HEK293 (cell line): ENCODE measurements at regions not wholly inside any gene's neighbourhood (a gene's known extent, or its start where the extent isn't known, plus 50 kb on each side); places are given as distances from the start of the nearest gene placed in this dataset.

Experiments used
- CTCF ChIA-PET: fragments of 350-600 bp; formaldehyde crosslinking; extraction: SDS; loops from one replicate; lab custom pipeline; 2021; ENCODE audit warnings: antibody characterized with exemption; lab: Yijun Ruan, JAX
- POLR2A ChIA-PET: fragments of 300-600 bp; formaldehyde crosslinking; extraction: SDS; loops from one replicate; lab custom pipeline; 2020; ENCODE audit warnings: antibody characterized with exemption, inconsistent platforms; lab: Yijun Ruan, JAX
- H3K27ac ChIP-seq: fragments of 200-500 bp; sonication (Bioruptor generic); 2 replicates; pipeline ENCODE4 v1.5.1; 2014; ENCODE audit warnings: low read depth, low read length, control low read depth, inconsistent platforms; ENCODE audit errors: extremely low read depth
- H3K36me3 ChIP-seq, 2 experiments: fragments of 200-500 bp in 1 of 2; sonication (Bioruptor generic) in 1 of 2; 1 replicate in 1 of 2; 2 replicates in 1 of 2; pipeline ENCODE4 v1.5.1; 2014 to 2017; ENCODE audit warnings: inconsistent platforms in 2 of 2, low read length in 2 of 2; ENCODE audit not compliant: control insufficient read depth in 2 of 2, insufficient read depth in 1 of 2
- H3K4me1 ChIP-seq: fragments of 200-500 bp; sonication (Bioruptor generic); 2 replicates; pipeline ENCODE4 v1.5.1; 2014; ENCODE audit warnings: mild to moderate bottlenecking, low read length, inconsistent platforms; ENCODE audit not compliant: control insufficient read depth, insufficient read depth
- H3K4me3 ChIP-seq: 2 replicates; pipeline ENCODE4 v1.5.1; 2011; ENCODE audit warnings: low read depth, mild to moderate bottlenecking, control low read depth, low read length, moderate library complexity
- H3K9me3 ChIP-seq: fragments of 200-500 bp; sonication (Bioruptor generic); 2 replicates; pipeline ENCODE4 v1.5.1; 2014; ENCODE audit warnings: low read depth, low read length, inconsistent platforms; ENCODE audit not compliant: control insufficient read depth, insufficient read depth
- GLIS1 ChIP-seq: fragments of 450-650 bp; formaldehyde crosslinking; IDR thresholded peaks from 2 replicates; pipeline ENCODE4 v1.5.1; 2016; ENCODE audit warnings: missing biosample characterization, missing genetic modification characterization
- ZBTB20 ChIP-seq: fragments of 450-650 bp; formaldehyde crosslinking; IDR thresholded peaks from 2 replicates; pipeline ENCODE4 v1.5.1; 2016; ENCODE audit warnings: missing biosample characterization, missing genetic modification characterization
- ZBTB48 ChIP-seq: fragments of 450-650 bp; formaldehyde crosslinking; IDR thresholded peaks from 2 replicates; pipeline ENCODE4 v1.5.1; 2016; ENCODE audit warnings: missing biosample characterization, missing genetic modification characterization
- ZNF157 ChIP-seq: fragments of 450-650 bp; formaldehyde crosslinking; IDR thresholded peaks from 2 replicates; pipeline ENCODE4 v1.5.1; 2016; ENCODE audit warnings: missing biosample characterization, missing genetic modification characterization
- ZNF184 ChIP-seq: fragments of 450-650 bp; IDR thresholded peaks from 2 replicates; pipeline ENCODE4 v1.5.1; 2018; ENCODE audit warnings: missing biosample characterization, mild to moderate bottlenecking, missing genetic modification characterization
- ZNF670 ChIP-seq: fragments of 450-650 bp; formaldehyde crosslinking; IDR thresholded peaks from 2 replicates; pipeline ENCODE4 v1.5.1; 2016; ENCODE audit warnings: missing biosample characterization, missing genetic modification characterization, low read depth
- TF ChIP-seq, protein P1 (sequence below): fragments of 450-650 bp; formaldehyde crosslinking; IDR thresholded peaks from 2 replicates; pipeline ENCODE4 v1.5.1; 2017; ENCODE audit warnings: missing biosample characterization, missing genetic modification characterization
- TF ChIP-seq, protein P2 (sequence below): fragments of 450-650 bp; formaldehyde crosslinking; IDR thresholded peaks from 2 replicates; pipeline ENCODE4 v1.5.1; 2017; ENCODE audit warnings: missing biosample characterization, mild to moderate bottlenecking, missing genetic modification characterization, moderate library complexity
- TF ChIP-seq, protein P3 (sequence below): fragments of 450-650 bp; formaldehyde crosslinking; IDR thresholded peaks from 2 replicates; pipeline ENCODE4 v1.5.1; 2016; ENCODE audit warnings: missing biosample characterization, missing genetic modification characterization, low read depth
- TF ChIP-seq, protein P4 (sequence below): fragments of 450-650 bp; formaldehyde crosslinking; IDR thresholded peaks from 2 replicates; pipeline ENCODE4 v1.5.1; 2016; ENCODE audit warnings: missing biosample characterization, missing genetic modification characterization

DNA sequence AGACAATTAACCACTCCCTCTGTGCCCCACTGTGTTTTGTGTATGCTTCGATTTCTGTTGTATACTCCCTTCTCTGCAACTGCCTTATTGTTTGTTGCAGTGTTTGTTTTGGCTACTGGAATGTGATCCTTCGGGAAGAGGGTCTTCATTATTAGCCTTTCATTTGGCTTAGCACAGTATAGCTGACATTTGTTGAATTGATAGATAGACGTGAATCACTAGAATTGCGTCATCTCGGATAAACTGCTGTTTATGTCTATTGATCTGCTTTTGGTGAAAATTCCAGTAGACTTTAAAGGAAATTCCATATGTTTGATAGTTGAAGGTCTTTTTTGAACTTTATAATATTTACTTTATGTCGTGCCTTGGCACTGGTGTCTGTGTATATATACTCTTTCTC, 189.9 kb upstream of the EYA4 start:
- POLR2A ChIA-PET, result no interaction called here
- TF ChIP-seq, protein P1, sequence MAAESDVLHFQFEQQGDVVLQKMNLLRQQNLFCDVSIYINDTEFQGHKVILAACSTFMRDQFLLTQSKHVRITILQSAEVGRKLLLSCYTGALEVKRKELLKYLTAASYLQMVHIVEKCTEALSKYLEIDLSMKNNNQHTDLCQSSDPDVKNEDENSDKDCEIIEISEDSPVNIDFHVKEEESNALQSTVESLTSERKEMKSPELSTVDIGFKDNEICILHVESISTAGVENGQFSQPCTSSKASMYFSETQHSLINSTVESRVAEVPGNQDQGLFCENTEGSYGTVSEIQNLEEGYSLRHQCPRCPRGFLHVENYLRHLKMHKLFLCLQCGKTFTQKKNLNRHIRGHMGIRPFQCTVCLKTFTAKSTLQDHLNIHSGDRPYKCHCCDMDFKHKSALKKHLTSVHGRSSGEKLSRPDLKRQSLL (tag by site-specific recombination), result no peak
- no peak for TF ChIP-seq ZNF670 (tag by site-specific recombination)
- no peaks in the 10 kb centered on the region for H3K9me3 ChIP-seq
- no peaks in the 10 kb centered on the region for H3K4me1 ChIP-seq
- H3K36me3 ChIP-seq, result no peaks in the 10 kb centered on the region
- CTCF ChIA-PET, result interaction anchor here (0.5 to 1.0 kb wide), 5 partner anchors 10 to 221 kb away, joined by 3 to 4 read pairs (median 3); no protein-coding TSS in a partner anchor
- H3K4me3 ChIP-seq, result no peak overlapping the region
- no peak overlapping the region for H3K27ac ChIP-seq

DNA sequence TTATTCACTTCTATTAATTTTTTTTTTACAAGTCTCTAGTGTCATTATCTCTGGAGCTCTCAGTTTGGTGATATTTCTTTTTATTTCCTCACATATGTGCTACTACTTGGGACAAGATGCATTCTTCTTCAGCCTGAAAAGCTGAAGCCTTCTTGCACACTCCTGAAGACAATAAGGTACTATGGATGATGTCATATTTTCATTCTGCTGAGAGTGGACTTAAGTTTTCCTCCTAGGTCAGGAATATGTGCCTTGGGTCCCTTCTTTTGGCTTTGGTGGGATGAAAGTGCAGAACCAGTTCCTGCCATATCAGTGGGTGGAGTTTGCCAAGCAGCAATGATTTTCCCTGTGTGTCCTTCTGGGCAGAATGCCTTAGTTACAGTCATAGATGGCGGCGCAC, 188.7 kb upstream of the EYA4 start:
- TF ChIP-seq ZNF184 (tag by site-specific recombination), result no peak
- TF ChIP-seq, protein P2, sequence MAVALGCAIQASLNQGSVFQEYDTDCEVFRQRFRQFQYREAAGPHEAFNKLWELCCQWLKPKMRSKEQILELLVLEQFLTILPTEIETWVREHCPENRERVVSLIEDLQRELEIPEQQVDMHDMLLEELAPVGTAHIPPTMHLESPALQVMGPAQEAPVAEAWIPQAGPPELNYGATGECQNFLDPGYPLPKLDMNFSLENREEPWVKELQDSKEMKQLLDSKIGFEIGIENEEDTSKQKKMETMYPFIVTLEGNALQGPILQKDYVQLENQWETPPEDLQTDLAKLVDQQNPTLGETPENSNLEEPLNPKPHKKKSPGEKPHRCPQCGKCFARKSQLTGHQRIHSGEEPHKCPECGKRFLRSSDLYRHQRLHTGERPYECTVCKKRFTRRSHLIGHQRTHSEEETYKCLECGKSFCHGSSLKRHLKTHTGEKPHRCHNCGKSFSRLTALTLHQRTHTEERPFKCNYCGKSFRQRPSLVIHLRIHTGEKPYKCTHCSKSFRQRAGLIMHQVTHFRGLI (tag by site-specific recombination), result no peak
- TF ChIP-seq ZNF157 (tag by site-specific recombination), result no peak
- TF ChIP-seq, protein P3, sequence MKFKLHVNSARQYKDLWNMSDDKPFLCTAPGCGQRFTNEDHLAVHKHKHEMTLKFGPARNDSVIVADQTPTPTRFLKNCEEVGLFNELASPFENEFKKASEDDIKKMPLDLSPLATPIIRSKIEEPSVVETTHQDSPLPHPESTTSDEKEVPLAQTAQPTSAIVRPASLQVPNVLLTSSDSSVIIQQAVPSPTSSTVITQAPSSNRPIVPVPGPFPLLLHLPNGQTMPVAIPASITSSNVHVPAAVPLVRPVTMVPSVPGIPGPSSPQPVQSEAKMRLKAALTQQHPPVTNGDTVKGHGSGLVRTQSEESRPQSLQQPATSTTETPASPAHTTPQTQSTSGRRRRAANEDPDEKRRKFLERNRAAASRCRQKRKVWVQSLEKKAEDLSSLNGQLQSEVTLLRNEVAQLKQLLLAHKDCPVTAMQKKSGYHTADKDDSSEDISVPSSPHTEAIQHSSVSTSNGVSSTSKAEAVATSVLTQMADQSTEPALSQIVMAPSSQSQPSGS (tag by site-specific recombination), result peak; percentile 70
- ChIA-PET CTCF (interaction anchor here (1.0 kb wide), 2 partner anchors 11 to 222 kb away, joined by 3 to 4 read pairs; no protein-coding TSS in a partner anchor), POLR2A (no interaction called here)
- Histone ChIP-seq H3K4me1 (no peaks in the 10 kb centered on the region), H3K4me3 (no peak overlapping the region), H3K36me3 (no peaks in the 10 kb centered on the region), H3K27ac (no peak overlapping the region), H3K9me3 (no peaks in the 10 kb centered on the region)

DNA sequence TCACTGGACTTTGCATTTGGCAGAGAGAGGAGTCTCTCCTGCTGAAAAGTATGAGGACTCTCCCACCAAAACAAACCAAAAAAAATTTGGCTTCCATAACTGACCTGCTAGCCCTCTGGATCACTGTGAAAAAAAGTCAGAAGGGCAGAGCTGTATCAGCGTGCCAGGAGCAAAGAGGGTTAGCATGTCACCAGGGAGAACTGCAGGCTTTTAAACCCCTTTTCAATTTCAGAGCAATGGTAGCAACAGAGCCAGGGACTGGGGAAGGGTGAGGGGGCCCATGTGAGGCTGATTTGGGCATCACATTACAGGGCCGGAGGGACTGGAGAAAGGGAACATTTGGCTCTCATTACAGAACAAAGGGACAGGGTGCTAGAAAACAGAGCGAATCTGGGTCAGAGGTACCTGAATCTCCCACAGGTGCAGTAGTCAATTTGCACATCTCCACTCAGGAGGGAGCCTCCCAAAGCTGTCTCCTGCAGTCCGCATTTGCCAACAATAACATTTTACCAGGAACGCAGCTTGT, 185.7 kb upstream of the EYA4 start:
- ChIA-PET POLR2A (no interaction called here), CTCF (no interaction called here)

More for the DNA sequence above, 185.7 kb upstream of the EYA4 start:
- no peak overlapping the region for H3K27ac ChIP-seq
- H3K9me3 ChIP-seq, result no peaks in the 10 kb centered on the region
- H3K4me3 ChIP-seq, result no peak overlapping the region
- no peak for TF ChIP-seq GLIS1 (tag by site-specific recombination)
- TF ChIP-seq ZBTB20 (tag by site-specific recombination), result 0 out of 2 replicates have a peak, but pooled peaks have one; percentile 33
- TF ChIP-seq, protein P4, sequence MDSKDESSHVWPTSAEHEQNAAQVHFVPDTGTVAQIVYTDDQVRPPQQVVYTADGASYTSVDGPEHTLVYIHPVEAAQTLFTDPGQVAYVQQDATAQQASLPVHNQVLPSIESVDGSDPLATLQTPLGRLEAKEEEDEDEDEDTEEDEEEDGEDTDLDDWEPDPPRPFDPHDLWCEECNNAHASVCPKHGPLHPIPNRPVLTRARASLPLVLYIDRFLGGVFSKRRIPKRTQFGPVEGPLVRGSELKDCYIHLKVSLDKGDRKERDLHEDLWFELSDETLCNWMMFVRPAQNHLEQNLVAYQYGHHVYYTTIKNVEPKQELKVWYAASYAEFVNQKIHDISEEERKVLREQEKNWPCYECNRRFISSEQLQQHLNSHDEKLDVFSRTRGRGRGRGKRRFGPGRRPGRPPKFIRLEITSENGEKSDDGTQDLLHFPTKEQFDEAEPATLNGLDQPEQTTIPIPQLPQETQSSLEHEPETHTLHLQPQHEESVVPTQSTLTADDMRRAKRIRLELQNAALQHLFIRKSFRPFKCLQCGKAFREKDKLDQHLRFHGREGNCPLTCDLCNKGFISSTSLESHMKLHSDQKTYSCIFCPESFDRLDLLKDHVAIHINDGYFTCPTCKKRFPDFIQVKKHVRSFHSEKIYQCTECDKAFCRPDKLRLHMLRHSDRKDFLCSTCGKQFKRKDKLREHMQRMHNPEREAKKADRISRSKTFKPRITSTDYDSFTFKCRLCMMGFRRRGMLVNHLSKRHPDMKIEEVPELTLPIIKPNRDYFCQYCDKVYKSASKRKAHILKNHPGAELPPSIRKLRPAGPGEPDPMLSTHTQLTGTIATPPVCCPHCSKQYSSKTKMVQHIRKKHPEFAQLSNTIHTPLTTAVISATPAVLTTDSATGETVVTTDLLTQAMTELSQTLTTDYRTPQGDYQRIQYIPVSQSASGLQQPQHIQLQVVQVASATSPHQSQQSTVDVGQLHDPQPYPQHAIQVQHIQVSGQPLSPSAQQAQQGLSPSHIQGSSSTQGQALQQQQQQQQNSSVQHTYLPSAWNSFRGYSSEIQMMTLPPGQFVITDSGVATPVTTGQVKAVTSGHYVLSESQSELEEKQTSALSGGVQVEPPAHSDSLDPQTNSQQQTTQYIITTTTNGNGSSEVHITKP, result peak; percentile 52
- TF ChIP-seq ZBTB48, result peak; percentile 38; the same call in 1 of the 2 replicates
- H3K4me1 ChIP-seq, result no peaks in the 10 kb centered on the region
- H3K36me3 ChIP-seq, result no peaks in the 10 kb centered on the region
